C4-2B (cell line): ENCODE measurements at regions not wholly inside any gene's neighbourhood (a gene's known extent, or its start where the extent isn't known, plus 50 kb on each side); places are given as distances from the start of the nearest gene placed in this dataset.

Experiments used
- ZFX ChIP-seq: fragments of 450-650 bp; IDR thresholded peaks from 2 replicates; pipeline ENCODE4 v1.6.1; 2017
- TF ChIP-seq, protein P1 (sequence below): fragments of 450-650 bp; conservative IDR thresholded peaks from 2 replicates; pipeline ENCODE4 v1.5.1; 2017; ENCODE audit warnings: mild to moderate bottlenecking

DNA sequence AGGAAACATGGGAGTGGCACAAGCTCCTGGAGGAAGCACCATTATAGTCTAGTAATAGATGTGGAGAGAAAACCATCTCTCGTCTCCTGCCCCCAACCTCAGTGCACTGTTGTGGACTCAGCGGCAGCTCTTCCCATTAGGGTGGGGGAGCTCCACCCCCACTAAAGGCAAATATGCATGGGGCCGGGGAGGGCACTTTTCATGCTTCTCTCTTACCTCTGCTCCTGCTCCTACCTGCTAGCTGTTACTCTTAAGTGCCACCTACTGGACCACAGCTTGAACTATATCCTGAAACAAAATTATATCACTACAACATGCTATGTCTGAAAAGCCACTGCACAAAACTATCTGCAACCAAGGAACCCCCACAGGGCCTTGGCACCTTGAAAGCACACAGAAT, 112.6 kb upstream of the DACH1 start:
- TF ChIP-seq, protein P1, sequence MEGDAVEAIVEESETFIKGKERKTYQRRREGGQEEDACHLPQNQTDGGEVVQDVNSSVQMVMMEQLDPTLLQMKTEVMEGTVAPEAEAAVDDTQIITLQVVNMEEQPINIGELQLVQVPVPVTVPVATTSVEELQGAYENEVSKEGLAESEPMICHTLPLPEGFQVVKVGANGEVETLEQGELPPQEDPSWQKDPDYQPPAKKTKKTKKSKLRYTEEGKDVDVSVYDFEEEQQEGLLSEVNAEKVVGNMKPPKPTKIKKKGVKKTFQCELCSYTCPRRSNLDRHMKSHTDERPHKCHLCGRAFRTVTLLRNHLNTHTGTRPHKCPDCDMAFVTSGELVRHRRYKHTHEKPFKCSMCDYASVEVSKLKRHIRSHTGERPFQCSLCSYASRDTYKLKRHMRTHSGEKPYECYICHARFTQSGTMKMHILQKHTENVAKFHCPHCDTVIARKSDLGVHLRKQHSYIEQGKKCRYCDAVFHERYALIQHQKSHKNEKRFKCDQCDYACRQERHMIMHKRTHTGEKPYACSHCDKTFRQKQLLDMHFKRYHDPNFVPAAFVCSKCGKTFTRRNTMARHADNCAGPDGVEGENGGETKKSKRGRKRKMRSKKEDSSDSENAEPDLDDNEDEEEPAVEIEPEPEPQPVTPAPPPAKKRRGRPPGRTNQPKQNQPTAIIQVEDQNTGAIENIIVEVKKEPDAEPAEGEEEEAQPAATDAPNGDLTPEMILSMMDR: peak; percentile 26; the same call in 1 of the 2 replicates
- no peak for TF ChIP-seq ZFX
